ENCODE measurements at regions not wholly inside any gene's neighbourhood (a gene's known extent, or its start where the extent isn't known, plus 50 kb on each side); places are given as distances from the start of the nearest gene placed in this dataset.

DNA sequence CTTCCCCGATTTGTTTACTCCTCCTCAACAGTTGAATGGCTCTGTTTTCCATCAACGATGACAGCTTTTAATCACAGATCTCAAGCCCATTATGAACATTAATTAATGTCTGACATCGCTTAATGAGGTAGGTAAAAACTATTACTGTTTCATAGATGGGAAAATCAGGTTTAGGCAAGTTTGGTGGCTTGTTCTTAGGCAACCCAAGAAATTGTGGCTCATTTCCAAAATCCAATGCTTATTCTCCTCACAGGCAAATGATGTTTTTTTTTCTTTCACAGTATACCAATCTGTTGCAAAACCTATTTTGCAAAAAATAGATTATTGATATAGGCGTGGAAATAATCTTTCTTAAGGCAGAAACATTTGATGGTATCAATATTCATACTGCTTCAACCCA, 70.8 kb upstream of the CHD1 start:
- TF ChIP-seq, protein P1, sequence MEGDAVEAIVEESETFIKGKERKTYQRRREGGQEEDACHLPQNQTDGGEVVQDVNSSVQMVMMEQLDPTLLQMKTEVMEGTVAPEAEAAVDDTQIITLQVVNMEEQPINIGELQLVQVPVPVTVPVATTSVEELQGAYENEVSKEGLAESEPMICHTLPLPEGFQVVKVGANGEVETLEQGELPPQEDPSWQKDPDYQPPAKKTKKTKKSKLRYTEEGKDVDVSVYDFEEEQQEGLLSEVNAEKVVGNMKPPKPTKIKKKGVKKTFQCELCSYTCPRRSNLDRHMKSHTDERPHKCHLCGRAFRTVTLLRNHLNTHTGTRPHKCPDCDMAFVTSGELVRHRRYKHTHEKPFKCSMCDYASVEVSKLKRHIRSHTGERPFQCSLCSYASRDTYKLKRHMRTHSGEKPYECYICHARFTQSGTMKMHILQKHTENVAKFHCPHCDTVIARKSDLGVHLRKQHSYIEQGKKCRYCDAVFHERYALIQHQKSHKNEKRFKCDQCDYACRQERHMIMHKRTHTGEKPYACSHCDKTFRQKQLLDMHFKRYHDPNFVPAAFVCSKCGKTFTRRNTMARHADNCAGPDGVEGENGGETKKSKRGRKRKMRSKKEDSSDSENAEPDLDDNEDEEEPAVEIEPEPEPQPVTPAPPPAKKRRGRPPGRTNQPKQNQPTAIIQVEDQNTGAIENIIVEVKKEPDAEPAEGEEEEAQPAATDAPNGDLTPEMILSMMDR (IDR thresholded peaks at IDR 0.05; ENCODE audit: low read depth, low read length, poor library complexity, severe bottlenecking), result no peak
- no peak for TF ChIP-seq EZH2phosphoT487 (IDR thresholded peaks at IDR 0.05; ENCODE audit: borderline replicate concordance, low read length)
